IMR-90 (cell line): ENCODE measurements at regions not wholly inside any gene's neighbourhood (a gene's known extent, or its start where the extent isn't known, plus 50 kb on each side); places are given as distances from the start of the nearest gene placed in this dataset.
"Not testable (repeated sequence)": the region's sequence is repeated elsewhere in the genome, so short reads cannot be mapped to it uniquely, and the experiment has no call there.

ENCODE experiments used
- CEBPB ChIP-seq: IDR thresholded peaks from 2 replicates; pipeline ENCODE4 v1.6.1; 2012; ENCODE audit warnings: low read depth, low read length, improper control_type of control experiment
- CHD1 ChIP-seq: IDR thresholded peaks from 2 replicates; pipeline ENCODE4 v1.6.1; 2012; ENCODE audit warnings: low read depth, low read length, improper control_type of control experiment
- CTCF ChIP-seq: conservative IDR thresholded peaks from 2 replicates; pipeline ENCODE4 v1.5.1; 2012; ENCODE audit warnings: mild to moderate bottlenecking, low read depth, low read length, improper control_type of control experiment
- ELK1 ChIP-seq: fragments of 150-350 bp; IDR thresholded peaks from 2 replicates; pipeline ENCODE4 v1.6.1; 2016; ENCODE audit warnings: low read depth, mild to moderate bottlenecking, low read length, moderate library complexity, borderline replicate concordance
- MAFK ChIP-seq: IDR thresholded peaks from 2 replicates; pipeline ENCODE4 v1.6.1; 2012; ENCODE audit warnings: low read depth, low read length, improper control_type of control experiment
- MAZ ChIP-seq: IDR thresholded peaks from 2 replicates; pipeline ENCODE4 v1.6.1; 2012; ENCODE audit warnings: low read depth, mild to moderate bottlenecking, low read length, improper control_type of control experiment, moderate library complexity, borderline replicate concordance
- MXI1 ChIP-seq: IDR thresholded peaks from 2 replicates; pipeline ENCODE4 v1.6.1; 2012; ENCODE audit warnings: low read depth, mild to moderate bottlenecking, low read length, moderate library complexity, borderline replicate concordance
- NFE2L2 ChIP-seq: fragments of 150-350 bp; IDR thresholded peaks from 2 replicates; pipeline ENCODE4 v1.6.1; 2016; ENCODE audit warnings: low read depth, mild to moderate bottlenecking, low read length
- POLR2A ChIP-seq: IDR thresholded peaks from 2 replicates; pipeline ENCODE4 v1.6.1; 2012; ENCODE audit warnings: mild to moderate bottlenecking, low read depth, low read length
- RAD21 ChIP-seq: IDR thresholded peaks from 2 replicates; pipeline ENCODE4 v1.6.1; 2012; ENCODE audit warnings: low read length, improper control_type of control experiment
- RCOR1 ChIP-seq: IDR thresholded peaks from 2 replicates; pipeline ENCODE4 v1.6.1; 2012; ENCODE audit warnings: mild to moderate bottlenecking, low read length, improper control_type of control experiment; ENCODE audit not compliant: insufficient replicate concordance
- RFX5 ChIP-seq: IDR thresholded peaks from 2 replicates; pipeline ENCODE4 v1.8.0; 2012; ENCODE audit warnings: low read depth, mild to moderate bottlenecking, low read length, moderate library complexity
- SMC3 ChIP-seq: fragments of 150-350 bp; IDR thresholded peaks from 2 replicates; pipeline ENCODE4 v1.6.1; 2016; ENCODE audit warnings: low read depth, mild to moderate bottlenecking, antibody characterized with exemption, low read length, moderate library complexity
- USF2 ChIP-seq: fragments of 150-350 bp; IDR thresholded peaks from 2 replicates; pipeline ENCODE4 v1.6.1; 2017; ENCODE audit warnings: mild to moderate bottlenecking, antibody characterized with exemption, low read length, low read depth

GRCh38 chr3:94377123-94377696 is 314.3 kb downstream of the NSUN3 start:
- not testable (repeated sequence) for TF ChIP-seq SMC3, POLR2A, CTCF, USF2, RFX5, MXI1, NFE2L2, MAFK, CEBPB, ELK1, RAD21, CHD1, MAZ, RCOR1
